Kidney (tissue), 13 donors: ENCODE measurements at regions not wholly inside any gene's neighbourhood (a gene's known extent, or its start where the extent isn't known, plus 50 kb on each side); places are given as distances from the start of the nearest gene placed in this dataset.

Source experiments
- DNase-seq, 5 donors: peaks; one replicate each; pipeline ENCODE4 v3.0.0-alpha.2; 2013 to 2020
- FAIRE-seq: peaks from 2 replicates; lab custom pipeline; 2012; peaks lifted over from hg19 to GRCh38; lab: Jason Lieb, UNC
- H3K27ac ChIP-seq, 2 donors: one replicate each; pipeline ENCODE4 v1.7.0; 2013; ENCODE audit warnings: low read depth in 2 of 2, low read length in 2 of 2, inconsistent platforms in 1 of 2
- H3K27me3 ChIP-seq: one replicate; pipeline ENCODE4 v1.7.1; 2013; ENCODE audit warnings: low read length, inconsistent platforms; ENCODE audit not compliant: control insufficient read depth, insufficient read depth
- H3K36me3 ChIP-seq, 3 donors: one replicate each; pipeline versions ENCODE4 v1.7.0 to v1.7.1; 2013; ENCODE audit warnings: low read length in 3 of 3, control low read depth in 1 of 3, inconsistent platforms in 1 of 3; ENCODE audit not compliant: insufficient read depth in 3 of 3, control insufficient read depth in 2 of 3
- H3K4me1 ChIP-seq, 3 donors: one replicate each; pipeline versions ENCODE4 v1.7.0 to v1.7.1; 2013; ENCODE audit warnings: low read length in 3 of 3, inconsistent platforms in 1 of 3, low read depth in 1 of 3; ENCODE audit not compliant: control insufficient read depth in 2 of 3, insufficient read depth in 2 of 3
- H3K4me3 ChIP-seq, 3 donors: one replicate each; pipeline versions ENCODE4 v1.7.0 to v1.8.1; 2013; ENCODE audit warnings: low read length in 3 of 3, control low read depth in 1 of 3, inconsistent platforms in 1 of 3
- H3K9ac ChIP-seq, 3 donors: one replicate each; pipeline versions ENCODE4 v1.7.0 to v1.7.1; 2013; ENCODE audit warnings: low read length in 3 of 3, control low read depth in 1 of 3, inconsistent platforms in 1 of 3
- H3K9me3 ChIP-seq, 3 donors: one replicate each; pipeline versions ENCODE4 v1.7.0 to v1.7.1; 2013; ENCODE audit warnings: low read length in 3 of 3, control low read depth in 1 of 3, inconsistent platforms in 1 of 3; ENCODE audit not compliant: control insufficient read depth in 2 of 3, insufficient read depth in 1 of 3
- CTCF ChIP-seq: IDR thresholded peaks from 3 replicates; pipeline ENCODE4 v1.5.1; 2012; ENCODE audit warnings: mild to moderate bottlenecking, moderate library complexity, borderline replicate concordance; ENCODE audit not compliant: insufficient read depth; ENCODE audit errors: extremely low read depth
- intact Hi-C: fragments of 100-400 bp; cut with DNase I; formaldehyde crosslinking; loops from one replicate; pipeline ENCODE4 v1.11.1; 2022
- donor health status: control.
- donor health status: control.
- donor health status: control.
- donor health status: control.
- donor health status: control.
- donor health status: DM: yes; HTN: yes; CAD: no.
- donor health status: Normal renal cell carcinoma (clear cell type).

GRCh38 chr1:229011022-229011421 lies 259.9 kb upstream of the RAB4A start:
- intact Hi-C loops = no loop called here
- FAIRE-seq = no peak
- no peak overlapping the region for H3K9ac ChIP-seq

GRCh38 chr1:229012823-229013222 lies 258.1 kb upstream of the RAB4A start:
- Histone ChIP-seq H3K4me3 (no peak overlapping the region), H3K27me3 (no peaks in the 10 kb centered on the region), H3K4me1 (no peaks in the 10 kb centered on the region), H3K9ac (no peak overlapping the region), H3K9me3 (no peaks in the 10 kb centered on the region), H3K36me3 (no peaks in the 10 kb centered on the region), H3K27ac (no peak overlapping the region)
- TF ChIP-seq CTCF = no peak
- DNase-seq = no peak
- intact Hi-C loops = no loop called here
- FAIRE-seq = no peak

More at GRCh38 chr1:229011022-229011421, 259.9 kb upstream of the RAB4A start:
- Histone ChIP-seq H3K9me3 (no peaks in the 10 kb centered on the region), H3K4me3 (no peak overlapping the region), H3K4me1 (no peaks in the 10 kb centered on the region), H3K36me3 (no peaks in the 10 kb centered on the region), H3K27me3 (no peaks in the 10 kb centered on the region), H3K27ac (no peak overlapping the region)
- DNase-seq = no peak
- TF ChIP-seq CTCF = no peak

GRCh38 chr1:229013981-229014380 lies 256.9 kb upstream of the RAB4A start:
- Histone ChIP-seq H3K4me1 (no peaks in the 10 kb centered on the region), H3K36me3 (no peaks in the 10 kb centered on the region), H3K9me3 (no peaks in the 10 kb centered on the region), H3K9ac (no peak overlapping the region), H3K27ac (no peak overlapping the region), H3K4me3 (no peak overlapping the region), H3K27me3 (no peaks in the 10 kb centered on the region)
- FAIRE-seq = no peak
- no peak for DNase-seq
- intact Hi-C loops = no loop called here
- no peak for TF ChIP-seq CTCF

- DNase-seq = peak in 1 of 5 donors; percentile 16
- Histone ChIP-seq H3K4me1 (no peaks in the 10 kb centered on the region), H3K36me3 (no peaks in the 10 kb centered on the region), H3K27ac (no peak overlapping the region), H3K27me3 (no peaks in the 10 kb centered on the region), H3K4me3 (no peak overlapping the region), H3K9ac (no peak overlapping the region), H3K9me3 (no peaks in the 10 kb centered on the region)
- FAIRE-seq = no peak
- no peak for TF ChIP-seq CTCF
- intact Hi-C loops = no loop called here
Measured at GRCh38 chr1:229015806-229016205, 255.1 kb upstream of the RAB4A start.
